Mesenchymal stem cell (in vitro differentiated cells and primary cell): ENCODE measurements at regions not wholly inside any gene's neighbourhood (a gene's known extent, or its start where the extent isn't known, plus 50 kb on each side); places are given as distances from the start of the nearest gene placed in this dataset.

Experiments used
- DNase-seq: peaks from one replicate; pipeline ENCODE4 v3.0.0-alpha.2; 2013
- H2AFZ ChIP-seq: one replicate; pipeline ENCODE4 v1.6.1; 2013; ENCODE audit warnings: low read depth, mild to moderate bottlenecking, control low read depth, inconsistent platforms, low read length, moderate library complexity
- H2AK5ac ChIP-seq: 2 replicates; pipeline ENCODE4 v1.6.1; 2013; ENCODE audit warnings: low read length, moderate library complexity, mild to moderate bottlenecking, inconsistent platforms; ENCODE audit not compliant: severe bottlenecking
- H2BK120ac ChIP-seq: one replicate; pipeline ENCODE4 v1.6.1; 2013; ENCODE audit warnings: low read depth, mild to moderate bottlenecking, inconsistent platforms, low read length, moderate library complexity
- H2BK12ac ChIP-seq, 2 experiments: one replicate each; pipeline ENCODE4 v1.6.1; 2013; ENCODE audit warnings: inconsistent platforms in 2 of 2, low read length in 2 of 2, mild to moderate bottlenecking in 2 of 2, moderate library complexity in 2 of 2, control low read depth in 1 of 2
- H2BK15ac ChIP-seq: one replicate; pipeline ENCODE4 v1.6.1; 2013; ENCODE audit warnings: mild to moderate bottlenecking, low read depth, inconsistent platforms; ENCODE audit not compliant: poor library complexity, severe bottlenecking
- H2BK5ac ChIP-seq: 2 replicates; pipeline ENCODE4 v1.6.1; 2013; ENCODE audit warnings: low read depth, mild to moderate bottlenecking, low read length, control low read depth, inconsistent platforms; ENCODE audit not compliant: poor library complexity, severe bottlenecking
- H3K14ac ChIP-seq, 2 experiments: one replicate each; pipeline ENCODE4 v1.6.1; 2013; ENCODE audit warnings: inconsistent platforms in 2 of 2, low read length in 2 of 2, control low read depth in 1 of 2, mild to moderate bottlenecking in 1 of 2, moderate library complexity in 1 of 2
- H3K18ac ChIP-seq, 2 experiments: one replicate each; pipeline ENCODE4 v1.6.1; 2013; ENCODE audit warnings: inconsistent platforms in 2 of 2, low read length in 2 of 2, control low read depth in 1 of 2, low read depth in 1 of 2, mild to moderate bottlenecking in 1 of 2
- H3K23ac ChIP-seq, 2 experiments: one replicate each; pipeline ENCODE4 v1.6.1; 2013; ENCODE audit warnings: inconsistent platforms in 2 of 2, low read length in 2 of 2, mild to moderate bottlenecking in 2 of 2, moderate library complexity in 2 of 2, control low read depth in 1 of 2
- H3K27ac ChIP-seq: 2 replicates; pipeline ENCODE4 v1.5.1; 2013; ENCODE audit warnings: mild to moderate bottlenecking, moderate library complexity, low read length, control low read depth, inconsistent platforms; ENCODE audit not compliant: poor library complexity, severe bottlenecking
- H3K27me3 ChIP-seq, 2 experiments: 2 replicates each; pipeline versions ENCODE4 v1.6.1 to v1.7.0; 2013; ENCODE audit warnings: low read length in 2 of 2, mild to moderate bottlenecking in 2 of 2, moderate library complexity in 2 of 2, control low read depth in 1 of 2, inconsistent platforms in 1 of 2; ENCODE audit not compliant: control insufficient read depth in 1 of 2, insufficient read depth in 1 of 2
- H3K36me3 ChIP-seq, 2 experiments: 2 replicates each; pipeline versions ENCODE4 v1.6.1 to v1.7.0; 2013; ENCODE audit warnings: low read length in 2 of 2, control low read depth in 1 of 2, inconsistent platforms in 1 of 2, low read depth in 1 of 2, mild to moderate bottlenecking in 1 of 2; ENCODE audit not compliant: insufficient read depth in 2 of 2, control insufficient read depth in 1 of 2
- H3K4ac ChIP-seq, 2 experiments: one replicate each; pipeline ENCODE4 v1.6.1; 2013; ENCODE audit warnings: inconsistent platforms in 2 of 2, low read length in 2 of 2, mild to moderate bottlenecking in 2 of 2, moderate library complexity in 2 of 2, control low read depth in 1 of 2, low read depth in 1 of 2
- H3K4me1 ChIP-seq: 2 replicates; pipeline ENCODE4 v1.6.1; 2013; ENCODE audit warnings: low read depth, low read length, control low read depth; ENCODE audit not compliant: control insufficient read depth, insufficient read depth
- H3K4me2 ChIP-seq: 2 replicates; pipeline ENCODE4 v1.6.1; 2013; ENCODE audit warnings: low read length, mild to moderate bottlenecking, inconsistent platforms; ENCODE audit not compliant: poor library complexity, severe bottlenecking
- H3K4me3 ChIP-seq, 2 experiments: 2 replicates each; pipeline versions ENCODE4 v1.5.1 to v1.7.0; 2013; ENCODE audit warnings: low read length in 2 of 2, mild to moderate bottlenecking in 2 of 2, control low read depth in 1 of 2, low read depth in 1 of 2; ENCODE audit not compliant: insufficient read depth in 1 of 2
- H3K79me1 ChIP-seq: replicated peaks from 2 replicates; pipeline ENCODE4 v1.6.1; 2013; ENCODE audit warnings: mild to moderate bottlenecking, control low read depth, low read length, inconsistent platforms; ENCODE audit not compliant: poor library complexity, severe bottlenecking
- H3K9ac ChIP-seq: 2 replicates; pipeline ENCODE4 v1.7.0; 2013; ENCODE audit warnings: mild to moderate bottlenecking, low read length, moderate library complexity
- H3K9me3 ChIP-seq: 2 replicates; pipeline ENCODE4 v1.7.0; 2013; ENCODE audit warnings: mild to moderate bottlenecking, low read length; ENCODE audit not compliant: control insufficient read depth
- H4K8ac ChIP-seq: one replicate; pipeline ENCODE4 v1.6.1; 2013; ENCODE audit warnings: inconsistent platforms, mild to moderate bottlenecking, low read length, moderate library complexity
- H4K91ac ChIP-seq: one replicate; pipeline ENCODE4 v1.6.1; 2013; ENCODE audit warnings: mild to moderate bottlenecking, low read length, inconsistent platforms
- WGBS: methylation state at CpG from one replicate; pipeline ENCODE4 v1.1.7; 2013; ENCODE audit warnings: mixed read lengths; 5-methylcytosine and 5-hydroxymethylcytosine counted together

DNA sequence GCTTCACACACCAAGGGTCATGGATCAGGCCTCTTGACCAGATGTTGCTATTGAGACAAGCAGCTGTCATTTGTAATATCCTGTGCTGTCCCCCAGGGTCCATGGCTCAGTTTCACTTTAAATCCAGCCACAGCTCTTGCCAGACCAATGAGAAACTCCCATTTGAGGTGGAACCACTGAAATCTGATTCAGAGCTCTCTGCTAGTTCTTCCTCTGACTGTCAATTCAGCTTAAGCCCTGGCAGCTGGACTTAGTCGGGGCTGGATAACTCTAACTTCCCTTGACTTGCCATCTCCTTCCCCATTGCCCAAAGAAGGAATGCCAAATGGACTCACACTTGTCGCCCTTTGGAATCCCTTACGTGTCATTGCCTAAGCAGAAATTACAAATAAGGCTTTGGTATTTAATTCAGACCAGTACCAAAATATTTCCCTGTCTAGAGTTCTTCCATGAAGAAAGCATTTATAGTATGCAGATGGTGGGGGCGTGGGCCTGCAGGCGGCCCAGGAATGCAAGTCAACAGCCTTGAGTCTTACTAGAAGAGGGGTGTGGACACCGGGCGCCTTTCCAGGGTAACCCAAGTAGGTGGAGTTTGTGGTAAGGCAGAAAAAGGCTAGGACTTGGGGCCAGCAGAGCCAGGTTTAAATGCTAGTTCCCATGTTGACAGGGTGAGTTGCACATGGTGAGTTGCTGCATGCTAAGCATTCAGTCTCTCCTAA lies 96.9 kb upstream of the TMPO start:
- H3K36me3 ChIP-seq, result no peaks in the 10 kb centered on the region
- H2BK120ac ChIP-seq, result no peak overlapping the region
- H3K4me2 ChIP-seq, result peak overlapping the region; percentile 48
- H2BK15ac ChIP-seq, result no peak overlapping the region
- peaks cover 16% of the 10 kb centered on the region for H3K4me1 ChIP-seq
- H2BK5ac ChIP-seq, result peak overlapping the region; percentile 61
- H3K27me3 ChIP-seq, result no peaks in the 10 kb centered on the region
- H3K23ac ChIP-seq, result no peak overlapping the region
- no peak overlapping the region for H4K8ac ChIP-seq
- 6% methylated on average over 7 of the region's 7 CpGs for WGBS
- no peak overlapping the region for H3K14ac ChIP-seq
- H2BK12ac ChIP-seq, result no peak overlapping the region
- H2AK5ac ChIP-seq, result peak overlapping the region; percentile 61
- peak overlapping the region in 1 of 2 experiments; percentile 63 for H3K4me3 ChIP-seq
- no peak overlapping the region for H3K4ac ChIP-seq
- H4K91ac ChIP-seq, result no peak overlapping the region
- peak overlapping the region in 1 of 2 experiments; percentile 33 for H3K18ac ChIP-seq
- DNase-seq, result peak; percentile 88
- H2AFZ ChIP-seq, result no peak overlapping the region
- no peaks in the 10 kb centered on the region for H3K79me1 ChIP-seq
- no peaks in the 10 kb centered on the region for H3K9me3 ChIP-seq
- peak overlapping the region; percentile 50 for H3K9ac ChIP-seq
- peak overlapping the region; percentile 90 for H3K27ac ChIP-seq

DNA sequence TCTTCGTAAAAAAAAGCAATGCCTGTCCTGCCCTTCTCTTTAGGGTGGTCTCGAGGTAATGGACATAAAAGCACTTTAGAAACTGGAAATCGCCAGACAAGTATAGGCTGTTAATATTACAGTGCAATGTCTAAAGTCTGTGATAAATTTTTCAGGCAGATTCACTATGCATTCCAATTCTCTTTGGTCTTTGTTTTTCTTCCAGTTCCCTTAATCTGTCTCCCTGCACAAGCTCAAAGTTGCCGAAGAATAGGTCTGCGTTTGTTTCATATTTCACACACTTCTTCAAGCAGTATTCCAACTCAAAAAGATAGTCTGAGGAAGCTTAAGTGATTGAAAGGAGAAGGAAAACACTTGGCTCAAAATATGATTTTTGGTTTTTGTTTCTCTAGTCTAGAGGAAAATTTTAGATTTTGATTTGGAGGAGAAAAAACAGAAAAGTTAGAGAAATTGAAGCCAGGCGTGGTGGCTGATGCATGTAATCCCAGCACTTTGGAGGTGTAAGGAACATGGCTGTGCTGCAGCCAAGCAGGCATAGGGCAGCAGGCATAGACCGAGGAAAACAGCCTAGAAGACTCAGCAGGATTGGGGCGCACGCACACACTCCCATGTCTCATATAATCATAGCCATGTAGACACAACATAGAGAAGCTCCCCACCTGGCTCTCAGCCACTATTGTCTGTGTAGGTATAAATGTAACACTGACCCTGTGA lies 96.2 kb upstream of the TMPO start:
- Histone ChIP-seq H3K4ac (no peak overlapping the region), H3K4me3 (peak overlapping the region in 1 of 2 experiments; percentile 63), H3K79me1 (no peaks in the 10 kb centered on the region), H3K9ac (peak overlapping the region; percentile 50), H3K4me2 (peak overlapping the region; percentile 48), H2BK5ac (no peak overlapping the region), H2AK5ac (peak overlapping the region; percentile 61), H3K14ac (no peak overlapping the region), H3K27me3 (no peaks in the 10 kb centered on the region), H3K9me3 (no peaks in the 10 kb centered on the region), H4K8ac (peak overlapping the region; percentile 35), H3K27ac (peak overlapping the region; percentile 90), H3K36me3 (no peaks in the 10 kb centered on the region), H3K4me1 (peaks cover 20% of the 10 kb centered on the region), H2BK120ac (no peak overlapping the region), H2AFZ (no peak overlapping the region), H4K91ac (no peak overlapping the region), H2BK12ac (no peak overlapping the region), H2BK15ac (no peak overlapping the region), H3K23ac (no peak overlapping the region), H3K18ac (no peak overlapping the region)
- 95% methylated on average over 3 of the region's 9 CpGs for WGBS
- no peak for DNase-seq

DNA sequence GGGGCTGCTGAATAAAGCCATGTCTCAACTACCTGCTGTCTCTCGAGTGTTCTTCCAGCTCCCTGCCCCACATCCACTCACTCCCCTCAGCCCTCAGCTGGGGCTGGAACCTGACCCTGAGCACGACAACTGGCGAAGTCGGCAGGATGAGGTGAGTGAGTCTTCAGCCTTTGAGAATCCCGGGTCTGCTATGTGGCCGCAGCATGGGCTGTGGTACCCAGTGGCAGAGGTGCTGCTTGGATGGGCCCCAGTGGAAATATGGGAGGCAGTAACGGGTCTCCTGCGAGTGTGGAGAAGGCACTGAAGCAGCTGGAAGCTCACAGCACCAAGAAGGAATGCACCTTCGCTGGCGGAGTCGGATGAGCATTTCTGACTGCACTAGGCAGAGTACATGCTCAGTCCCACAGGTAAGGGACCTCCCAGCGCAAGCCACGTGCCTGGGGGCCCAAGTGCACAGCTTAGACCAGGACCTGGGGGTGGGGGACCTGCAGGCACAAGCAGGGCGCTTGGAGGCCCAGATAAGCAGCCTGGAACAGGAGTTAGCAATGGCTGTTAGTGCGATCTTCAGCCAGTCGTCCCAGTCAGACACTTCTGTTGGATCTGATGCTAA lies 95.5 kb upstream of the TMPO start:
- H3K14ac ChIP-seq, result peak overlapping the region in 1 of 2 experiments; percentile 18
- 88% methylated on average over 16 of the region's 16 CpGs for WGBS
- peak overlapping the region; percentile 57 for H4K91ac ChIP-seq
- H3K9ac ChIP-seq, result no peak overlapping the region
- no peak for DNase-seq
- peak overlapping the region; percentile 49 for H2BK15ac ChIP-seq
- no peaks in the 10 kb centered on the region for H3K79me1 ChIP-seq
- no peak overlapping the region for H2AFZ ChIP-seq
- H3K36me3 ChIP-seq, result no peaks in the 10 kb centered on the region
- peaks cover 20% of the 10 kb centered on the region for H3K4me1 ChIP-seq
- no peak overlapping the region for H3K4me3 ChIP-seq
- peak overlapping the region in 1 of 2 experiments; percentile 37 for H3K18ac ChIP-seq
- no peak overlapping the region for H2BK5ac ChIP-seq
- H2BK12ac ChIP-seq, result peak overlapping the region; percentile 45 to 51
- peak overlapping the region; percentile 36 for H2BK120ac ChIP-seq
- H3K4ac ChIP-seq, result no peak overlapping the region
- no peak overlapping the region for H3K4me2 ChIP-seq
- H4K8ac ChIP-seq, result peak overlapping the region; percentile 80
- no peaks in the 10 kb centered on the region for H3K9me3 ChIP-seq
- H3K27me3 ChIP-seq, result no peaks in the 10 kb centered on the region
- H3K23ac ChIP-seq, result peak overlapping the region in 1 of 2 experiments; percentile 41
- H3K27ac ChIP-seq, result peak overlapping the region; percentile 90
- H2AK5ac ChIP-seq, result peak overlapping the region; percentile 78

DNA sequence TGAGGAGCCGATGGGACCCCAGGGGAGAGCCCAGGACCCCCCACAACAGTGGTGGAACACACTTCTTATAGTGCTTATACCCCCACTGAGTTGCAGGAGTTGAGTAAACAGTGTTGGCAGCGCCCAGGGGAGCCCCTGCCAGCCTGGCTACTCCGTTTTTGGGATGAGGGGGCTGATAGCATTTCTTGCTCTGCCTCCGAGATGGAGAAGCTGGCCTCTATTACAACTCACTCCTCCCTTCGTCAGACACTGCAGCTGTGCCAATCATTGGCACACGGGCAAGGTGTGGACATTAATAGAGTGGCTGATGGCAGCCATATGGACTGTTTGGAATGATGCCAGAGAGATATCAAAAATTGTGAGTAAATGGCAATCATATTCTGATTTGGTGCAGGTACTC lies 94.9 kb upstream of the TMPO start:
- Histone ChIP-seq H3K27me3 (no peaks in the 10 kb centered on the region), H4K8ac (no peak overlapping the region), H3K23ac (no peak overlapping the region), H3K4ac (no peak overlapping the region), H3K4me3 (no peak overlapping the region), H2BK12ac (peak overlapping the region in 1 of 2 experiments; percentile 51), H3K9me3 (no peaks in the 10 kb centered on the region), H3K14ac (no peak overlapping the region), H2AK5ac (peak overlapping the region; percentile 78), H4K91ac (no peak overlapping the region), H3K36me3 (no peaks in the 10 kb centered on the region), H2AFZ (no peak overlapping the region), H3K4me1 (peaks cover 22% of the 10 kb centered on the region), H2BK15ac (peak overlapping the region; percentile 12), H3K9ac (no peak overlapping the region), H3K18ac (no peak overlapping the region), H2BK120ac (no peak overlapping the region), H3K79me1 (no peaks in the 10 kb centered on the region), H3K27ac (no peak overlapping the region), H3K4me2 (no peak overlapping the region), H2BK5ac (no peak overlapping the region)
- no peak for DNase-seq
- 96% methylated on average over 4 of the region's 6 CpGs for WGBS
